ENCODE measurements at regions not wholly inside any gene's neighbourhood (a gene's known extent, or its start where the extent isn't known, plus 50 kb on each side); places are given as distances from the start of the nearest gene placed in this dataset.
A peak's percentile ranks its signal among the peaks of the same experiment; 100 is the strongest.
"Not testable (repeated sequence)": the region's sequence is repeated elsewhere in the genome, so short reads cannot be mapped to it uniquely, and the experiment has no call there.

DNA sequence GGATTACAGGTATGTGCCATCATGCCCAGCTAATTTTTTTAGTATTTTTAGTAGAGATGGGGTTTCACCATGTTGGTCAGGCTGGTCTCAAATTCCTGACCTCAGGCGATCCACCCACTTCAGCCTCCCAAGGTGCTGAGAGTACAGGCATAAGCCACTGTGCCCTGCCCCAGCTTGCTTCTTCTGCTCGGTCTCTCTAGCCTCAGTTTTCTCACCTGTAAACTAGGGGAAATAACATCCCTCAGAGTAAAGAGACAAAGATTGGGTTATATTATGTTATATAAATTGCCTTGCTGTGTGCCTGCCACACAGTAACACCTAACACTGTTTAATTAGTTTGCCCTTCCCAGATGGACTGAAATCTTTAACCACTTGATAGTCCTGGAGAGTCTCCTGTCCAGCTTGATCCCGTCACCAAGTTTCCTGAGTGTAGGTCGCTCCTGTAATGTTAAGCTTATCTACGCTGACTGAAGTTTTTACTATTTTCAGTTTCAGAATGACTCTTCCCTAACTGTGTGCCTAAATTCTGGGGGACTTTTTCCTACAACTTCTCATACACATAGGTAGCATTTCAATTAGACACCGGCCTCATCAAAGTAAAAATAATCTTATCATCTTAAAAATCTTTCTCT is 412.7 kb upstream of the TENM3 start:
- peak; percentile 11 for DNase-seq

DNA sequence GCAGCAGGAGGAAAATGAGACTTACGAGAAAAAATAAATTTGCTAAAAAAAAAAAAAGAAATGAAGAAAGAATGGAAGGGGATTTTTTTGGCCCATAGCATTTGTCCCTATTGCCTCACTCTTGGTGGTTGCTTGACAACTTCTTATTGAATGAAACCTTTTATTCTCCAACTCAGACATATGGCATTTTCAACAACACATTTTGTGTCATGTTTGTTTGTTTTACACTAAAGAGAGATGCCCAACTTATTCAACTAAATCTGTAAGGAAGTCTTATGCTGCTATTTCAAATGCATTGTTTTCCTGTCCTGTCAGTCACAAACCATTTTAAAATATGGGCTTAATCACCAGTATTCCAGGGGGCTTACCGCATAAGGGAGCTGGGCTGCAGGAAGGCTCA is 409.1 kb upstream of the TENM3 start:
- DNase-seq = no peak

DNA sequence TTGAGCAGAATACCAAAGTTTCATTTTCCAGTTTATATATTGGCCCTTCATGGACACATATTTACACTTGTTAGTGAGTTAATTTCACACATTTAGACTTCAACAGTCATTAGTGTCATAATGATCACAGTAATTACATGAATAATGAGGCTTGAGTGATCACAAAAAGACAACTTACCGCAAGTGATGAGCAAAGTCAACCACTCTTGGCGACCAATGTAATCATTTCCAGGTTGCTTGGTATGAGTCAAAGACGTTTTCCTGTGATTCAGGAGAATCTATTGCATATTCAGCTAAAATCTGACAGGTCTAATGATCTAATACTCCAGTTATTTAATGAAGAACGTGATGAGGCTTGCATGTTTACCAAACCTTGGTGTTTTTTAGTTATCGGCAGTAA is 407.9 kb upstream of the TENM3 start:
- no peak for DNase-seq

DNA sequence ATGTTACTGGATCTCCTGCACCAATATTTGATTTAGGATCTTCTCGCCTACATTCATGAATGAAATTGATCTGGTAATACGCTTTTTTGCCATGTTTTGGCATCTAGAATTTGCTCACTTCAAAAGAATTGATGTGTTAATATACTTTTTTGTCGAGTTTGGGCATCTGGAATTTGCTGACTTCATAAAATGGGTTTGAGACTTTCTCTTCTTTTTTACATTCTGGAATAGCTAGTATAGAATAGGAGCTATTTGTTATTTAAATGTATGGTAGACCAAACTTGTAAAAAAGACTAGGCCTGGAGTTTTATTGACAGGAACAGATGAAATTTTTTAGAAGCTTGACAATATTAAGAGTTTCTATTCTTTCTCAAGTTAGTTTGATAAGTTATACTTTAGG is 404.9 kb upstream of the TENM3 start:
- DNase-seq = no peak

DNA sequence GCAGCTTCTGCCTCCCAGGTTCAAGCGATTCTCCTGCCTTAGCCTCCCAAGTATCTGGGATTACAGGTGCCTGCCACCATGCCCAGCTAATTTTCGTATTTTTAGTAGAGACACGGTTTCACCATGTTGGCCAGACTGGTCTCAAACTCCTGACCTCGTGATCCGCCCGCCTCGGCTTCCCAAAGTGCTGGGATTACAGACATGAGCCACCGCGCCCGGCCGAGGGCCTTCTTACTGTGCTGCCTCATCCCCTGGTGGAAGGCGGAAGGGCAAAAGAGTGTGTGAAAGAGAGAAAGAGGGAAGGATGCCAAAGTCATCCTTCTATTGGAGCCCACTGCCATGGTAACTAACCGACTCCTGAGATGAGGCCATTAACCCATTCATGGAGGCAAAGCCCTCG is 399.4 kb upstream of the TENM3 start:
- DNase-seq = not testable (repeated sequence)

DNA sequence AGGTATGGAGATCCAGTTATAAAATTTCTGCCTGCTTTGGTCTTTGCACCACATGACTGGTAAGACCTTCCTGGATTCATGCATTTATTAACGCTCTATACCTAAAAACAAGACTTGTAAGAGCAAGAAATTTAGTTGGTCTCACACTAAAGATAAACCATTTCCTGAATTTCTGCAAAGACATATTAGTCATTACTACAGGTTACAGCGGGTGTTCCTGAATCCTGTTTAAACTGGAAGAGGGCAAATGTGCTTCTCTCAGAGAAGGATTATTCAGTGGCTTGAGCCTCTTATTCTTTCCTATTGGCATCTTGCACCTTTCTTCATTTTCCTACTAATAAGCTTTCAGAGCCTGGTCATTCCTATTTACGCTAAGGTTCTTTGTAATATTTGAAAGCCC is 397.6 kb upstream of the TENM3 start:
- no peak for DNase-seq

DNA sequence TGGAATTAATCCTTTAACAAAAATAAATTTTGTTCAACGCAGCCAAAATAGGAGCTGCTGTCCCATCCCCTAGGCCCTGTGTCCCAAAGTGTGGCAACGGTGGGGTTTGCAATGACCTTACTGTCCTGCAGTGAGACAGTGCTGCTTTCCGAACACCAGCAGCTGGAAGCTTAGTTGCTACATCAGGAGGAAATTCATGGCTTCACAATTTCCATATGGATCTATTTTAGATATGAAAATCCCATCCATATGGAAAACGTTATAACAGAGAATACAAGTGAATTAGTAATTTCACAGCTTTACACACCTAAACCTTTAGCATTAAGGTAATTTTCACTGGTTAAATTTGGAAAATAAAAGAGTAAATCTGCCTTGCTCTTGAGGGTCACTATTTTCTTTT is 396.3 kb upstream of the TENM3 start:
- DNase-seq = no peak

DNA sequence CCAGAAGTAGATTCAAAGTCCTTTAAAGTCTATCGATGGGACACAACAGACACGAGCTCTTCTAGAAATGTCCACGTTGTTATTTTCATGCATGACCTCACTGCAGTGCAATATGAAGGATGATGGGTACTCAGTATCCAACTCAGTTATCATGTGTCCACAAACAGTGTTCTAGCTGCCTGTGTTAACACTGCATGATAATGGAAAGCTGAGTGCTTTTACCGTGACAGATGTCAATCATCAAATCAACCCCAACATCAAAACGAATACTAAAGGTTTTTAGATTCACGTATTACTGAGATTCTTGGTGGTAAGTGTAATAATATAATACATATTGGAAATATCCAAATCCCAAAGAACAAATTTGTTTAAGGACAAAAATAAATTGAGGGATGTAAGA is 394.8 kb upstream of the TENM3 start:
- DNase-seq = no peak

DNA sequence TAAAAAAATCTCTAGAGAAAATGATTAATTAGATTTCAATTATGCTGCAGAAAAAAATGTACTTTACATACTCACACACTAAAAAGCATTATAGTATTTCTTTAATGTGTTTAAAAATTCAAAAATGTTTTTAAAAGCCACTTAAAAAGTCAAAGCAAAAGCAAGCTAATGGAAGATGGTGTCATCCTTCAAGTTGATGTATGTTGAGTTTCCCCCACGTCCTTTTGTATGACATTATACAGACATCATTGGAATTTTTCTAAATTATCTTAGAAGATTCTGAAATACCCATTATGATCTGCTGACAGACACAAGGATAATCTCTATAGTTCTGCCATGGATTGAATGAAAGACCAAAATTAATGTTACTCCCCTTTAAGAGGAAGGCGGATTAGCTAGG is 393.7 kb upstream of the TENM3 start:
- DNase-seq = no peak

DNA sequence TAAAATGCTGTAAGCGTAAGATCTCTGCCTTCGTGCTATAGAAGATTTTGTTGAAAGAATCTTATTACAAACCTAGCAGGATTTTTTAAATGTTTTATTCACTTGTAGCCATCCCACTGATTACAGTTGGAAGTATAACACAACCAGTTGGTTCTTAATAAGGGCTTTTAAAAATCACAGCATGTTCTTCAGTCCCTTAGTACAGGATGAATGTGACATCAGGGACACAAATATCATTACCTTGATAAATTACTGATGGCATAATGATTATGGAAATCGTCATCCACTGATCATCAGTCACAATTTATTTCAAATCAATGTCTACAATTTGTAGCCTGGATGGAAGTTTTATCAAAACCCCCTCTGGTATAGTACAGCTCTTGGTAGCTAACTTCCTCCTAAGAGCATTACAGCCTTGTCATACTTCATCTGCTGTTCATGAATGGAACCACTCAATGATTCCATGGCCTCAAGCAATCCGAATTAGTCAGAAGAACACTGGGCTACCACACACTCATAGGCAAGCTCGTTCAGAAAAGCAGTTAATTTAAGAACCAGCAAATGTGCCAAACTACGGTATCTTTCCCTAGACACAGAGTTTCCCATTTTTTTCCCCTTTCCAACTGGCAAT is 389.2 kb upstream of the TENM3 start:
- DNase-seq = no peak

DNA sequence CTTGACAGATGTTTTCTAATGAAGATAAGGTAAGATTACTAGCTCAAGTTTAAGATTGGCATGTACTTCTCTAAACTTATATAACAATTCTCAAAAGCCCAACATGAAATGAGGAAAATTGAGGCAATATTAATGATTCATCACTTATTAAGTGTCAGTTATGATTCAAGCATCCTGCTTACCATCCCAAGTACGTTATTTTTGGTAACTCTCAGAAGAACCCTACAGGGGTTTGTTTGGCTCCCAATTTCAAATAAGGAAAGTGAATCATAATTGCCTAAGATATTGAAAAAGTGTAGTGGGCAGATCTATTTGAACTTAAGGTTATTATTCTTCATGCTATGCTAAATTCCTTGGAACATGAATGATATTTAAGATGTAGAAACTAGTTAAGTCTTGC is 387.9 kb upstream of the TENM3 start:
- DNase-seq = no peak

DNA sequence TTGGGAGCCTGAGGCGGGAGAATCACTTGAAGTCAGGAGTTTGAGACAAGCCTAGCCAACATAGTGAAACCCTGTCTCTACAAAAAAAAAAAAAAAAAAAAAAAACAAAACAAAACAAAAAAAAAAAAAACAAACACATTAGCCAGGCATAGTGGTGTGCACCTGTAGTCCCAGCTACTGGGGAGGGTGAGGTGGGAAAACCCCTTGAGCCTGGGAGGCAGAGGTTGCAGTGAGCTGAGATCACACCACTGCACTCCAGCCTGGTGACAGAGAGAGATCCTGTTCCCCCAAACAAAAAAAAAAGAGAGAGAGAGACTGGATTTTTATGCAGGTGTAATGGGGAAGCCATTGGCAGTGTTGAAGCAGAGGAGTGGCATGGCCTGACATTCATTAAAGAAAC is 385.7 kb upstream of the TENM3 start:
- DNase-seq = not testable (repeated sequence)

DNA sequence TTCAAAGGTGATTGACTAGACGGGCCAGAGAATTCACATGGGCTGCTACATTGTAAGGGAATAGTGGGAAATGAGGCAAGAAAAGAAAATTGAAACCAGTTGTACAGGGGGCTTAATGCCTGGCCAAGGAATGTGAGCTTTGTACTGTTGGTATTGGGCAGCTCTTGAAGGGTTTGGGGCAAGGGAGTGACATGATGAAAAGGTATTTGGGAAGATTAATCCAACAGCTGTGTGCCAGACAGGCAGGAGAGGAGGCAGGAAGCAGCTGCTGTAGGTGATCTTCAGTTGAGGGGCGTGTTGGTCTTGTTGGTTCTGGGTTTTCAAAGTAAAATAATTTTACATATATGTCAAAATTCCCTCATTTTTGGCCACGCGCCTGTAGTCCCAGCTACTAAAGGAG is 384.5 kb upstream of the TENM3 start:
- no peak for DNase-seq

DNA sequence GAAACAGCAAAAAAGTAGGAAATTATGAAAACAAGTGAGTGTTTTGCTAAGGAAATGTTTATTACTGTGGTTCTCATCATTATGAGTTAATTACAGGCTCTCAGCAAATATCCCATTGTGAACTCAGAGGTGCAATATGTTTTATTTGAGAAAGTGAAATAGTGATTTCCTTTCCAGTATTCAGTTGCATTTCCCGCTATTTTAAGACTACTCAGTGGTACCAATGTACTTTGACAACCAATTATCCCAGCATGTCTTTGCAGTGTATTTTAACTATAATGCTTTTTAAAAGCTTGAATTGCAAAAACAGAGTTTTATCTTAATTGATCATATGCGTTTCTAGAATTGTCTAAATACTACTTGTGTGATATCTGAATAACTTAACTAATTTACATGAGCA is 383.8 kb upstream of the TENM3 start:
- DNase-seq = no peak

DNA sequence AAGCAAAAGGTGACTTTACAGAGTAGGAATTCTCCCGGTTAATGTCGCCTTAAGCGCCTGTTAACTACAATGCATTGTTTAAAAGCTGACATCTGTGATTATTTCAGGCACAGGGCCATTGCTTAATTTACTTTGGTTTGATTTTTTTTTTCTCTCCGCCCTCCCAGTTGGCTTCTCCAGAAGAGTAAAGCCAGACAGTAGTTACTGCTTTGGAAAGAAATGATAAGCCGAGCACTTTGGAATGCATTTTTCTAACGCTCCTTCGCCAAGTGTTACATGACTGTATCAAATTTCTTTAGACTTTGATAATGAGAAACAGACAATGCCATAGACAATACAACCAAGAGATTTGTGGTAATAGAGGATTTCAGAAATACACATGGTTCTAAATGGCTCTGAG is 383.0 kb upstream of the TENM3 start:
- no peak for DNase-seq

DNA sequence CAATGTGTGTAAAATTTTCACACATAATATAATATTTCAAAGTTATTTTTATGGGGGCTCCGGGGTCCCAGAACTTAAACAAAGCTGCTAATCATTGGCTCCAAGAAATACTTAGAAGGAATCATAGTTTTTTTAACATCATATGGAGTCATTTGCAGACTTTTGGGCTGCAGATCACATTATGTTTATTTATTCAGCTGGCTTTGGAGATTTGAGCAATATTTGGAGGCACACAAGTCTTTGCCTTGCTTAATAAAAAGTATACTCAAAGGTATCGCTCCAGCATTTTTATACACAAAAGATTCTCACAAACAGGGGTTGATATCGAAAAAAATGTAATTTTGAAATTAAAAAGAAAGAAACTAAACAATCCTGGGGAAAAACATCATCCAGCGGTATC is 382.5 kb upstream of the TENM3 start:
- no peak for DNase-seq

DNA sequence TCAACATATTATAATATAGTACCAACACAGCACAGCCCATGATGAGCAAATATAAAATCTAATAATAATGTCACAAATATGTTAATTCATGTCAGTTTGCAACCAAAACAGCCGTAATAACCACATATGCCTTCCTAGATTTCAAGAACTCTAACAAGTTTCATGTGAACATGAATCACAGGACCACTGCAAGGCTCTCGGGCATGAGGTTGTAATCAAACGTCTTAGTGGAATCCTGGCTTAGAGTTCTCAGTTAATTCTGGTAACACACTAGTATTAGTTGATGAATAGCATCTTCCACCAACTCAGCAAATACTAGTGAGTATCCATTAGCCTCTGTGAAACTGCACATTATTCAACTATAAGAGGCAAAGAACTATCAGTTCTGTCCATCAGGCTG is 379.3 kb upstream of the TENM3 start:
- no peak for DNase-seq

DNA sequence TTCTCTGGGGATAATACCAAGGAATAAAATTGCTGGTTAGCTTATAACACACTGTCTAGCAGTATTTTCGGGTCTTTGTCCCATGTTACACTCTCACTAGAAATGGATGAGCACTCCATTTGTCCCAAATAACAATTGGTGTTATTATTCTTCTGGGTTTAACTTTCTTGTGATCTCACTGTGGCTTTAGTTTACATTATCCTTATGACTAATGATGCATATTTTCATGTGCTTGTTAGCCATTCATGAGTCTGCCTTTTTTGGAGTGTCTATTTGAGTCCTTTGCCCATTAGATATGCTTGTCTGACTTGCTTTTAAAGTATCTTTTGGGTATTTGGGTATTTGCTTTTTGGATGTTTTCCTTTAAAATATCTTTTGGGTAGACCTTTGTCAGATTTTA is 372.9 kb upstream of the TENM3 start:
- no peak for DNase-seq

DNA sequence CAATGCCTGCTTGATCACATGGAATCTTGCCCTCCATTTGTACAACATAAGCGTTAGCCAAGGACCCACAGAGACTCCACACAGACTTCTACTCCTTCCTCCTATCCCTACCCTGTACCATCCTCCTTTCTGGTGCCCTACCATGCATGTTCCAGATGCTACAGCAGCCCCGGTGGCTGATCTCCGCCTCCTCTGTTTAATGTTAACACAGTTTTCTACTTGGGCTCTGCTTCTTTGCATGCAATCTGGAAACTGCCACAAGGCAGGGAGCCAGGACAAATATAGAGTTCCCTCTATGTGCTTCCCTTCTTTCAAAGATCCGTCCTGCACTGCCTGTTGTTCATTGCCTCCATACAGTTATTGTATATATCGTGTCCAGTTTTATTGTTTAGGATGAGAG is 368.6 kb upstream of the TENM3 start:
- no peak for DNase-seq

DNA sequence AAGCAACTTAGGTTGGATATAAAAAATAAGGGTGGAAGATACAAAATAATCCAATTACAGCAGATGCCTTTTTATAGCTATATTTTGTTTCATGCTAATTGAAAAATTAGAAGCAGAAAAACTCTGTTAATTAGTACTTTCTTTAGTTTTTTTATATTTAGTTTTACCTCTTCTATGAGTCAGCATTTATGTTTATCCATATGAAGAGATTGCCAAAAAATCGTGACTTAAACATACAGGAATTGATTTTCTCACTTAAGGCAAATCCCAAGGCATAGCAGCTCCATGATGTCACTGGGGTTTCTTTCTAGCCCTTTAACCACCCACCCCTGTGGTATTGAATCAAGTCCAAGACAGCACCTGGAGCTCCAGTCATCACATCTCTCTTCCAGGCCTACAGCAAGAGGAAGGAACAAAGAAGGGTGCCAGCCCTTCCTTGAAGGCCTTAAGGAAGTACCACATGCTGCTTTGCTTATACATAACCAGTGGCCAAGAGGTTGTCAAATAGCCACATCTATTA is 365.8 kb upstream of the TENM3 start:
- DNase-seq = no peak

DNA sequence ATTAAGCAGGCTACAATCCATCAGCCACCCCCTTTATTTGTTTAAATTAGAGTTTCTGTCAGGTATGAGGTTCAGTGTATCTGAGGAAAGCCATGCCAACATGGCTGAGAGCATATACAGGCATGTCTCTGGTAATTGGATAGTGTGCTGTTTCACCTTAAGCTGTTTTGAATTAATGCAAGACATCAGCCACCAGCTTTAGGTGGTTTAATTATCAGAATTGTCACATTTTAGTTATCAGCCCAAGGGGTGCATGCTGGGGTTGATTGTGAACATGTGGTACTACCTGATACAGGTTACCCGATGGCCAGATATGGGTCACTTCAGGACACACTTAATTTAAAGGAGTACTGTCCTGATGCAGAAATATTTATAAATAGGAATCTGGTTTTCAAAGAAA is 353.2 kb upstream of the TENM3 start:
- DNase-seq = no peak

DNA sequence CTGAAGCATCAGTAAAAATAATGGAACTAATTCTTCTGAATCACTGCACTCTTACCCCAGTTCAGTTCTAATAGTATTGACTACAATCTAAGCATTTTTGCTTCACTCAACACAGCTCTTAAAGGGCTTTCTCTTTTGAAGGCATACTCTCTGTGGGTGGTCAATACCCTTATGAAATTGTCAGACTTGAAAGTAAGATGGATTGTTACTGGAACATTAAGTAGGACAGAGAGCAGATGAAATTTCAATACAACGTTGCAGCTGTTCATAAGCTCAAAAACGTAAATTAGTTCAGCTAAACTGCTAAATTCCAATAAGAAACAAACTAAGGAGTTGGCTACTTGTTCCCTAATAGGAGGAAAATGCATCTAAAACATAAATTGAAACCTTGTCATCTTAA is 352.3 kb upstream of the TENM3 start:
- no peak for DNase-seq

DNA sequence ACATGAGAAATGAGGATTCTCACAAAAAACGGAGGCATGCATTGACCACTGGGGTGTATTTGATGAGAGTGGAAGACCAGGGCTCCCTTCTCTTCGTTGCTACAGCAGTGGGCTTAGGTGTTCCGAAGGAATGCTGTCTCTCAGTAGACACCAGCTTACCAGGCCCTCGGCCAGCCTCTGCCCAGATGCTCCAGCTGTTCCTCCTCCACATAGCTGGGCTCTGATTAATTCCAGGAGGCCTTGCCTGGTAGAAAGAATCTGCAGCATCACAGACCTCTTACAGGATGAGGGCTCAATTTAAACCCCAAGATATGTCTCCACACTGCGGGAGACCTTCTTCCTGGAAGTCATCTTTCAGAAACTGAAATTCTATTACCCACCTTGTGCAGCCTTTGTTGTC is 346.6 kb upstream of the TENM3 start:
- DNase-seq = no peak

DNA sequence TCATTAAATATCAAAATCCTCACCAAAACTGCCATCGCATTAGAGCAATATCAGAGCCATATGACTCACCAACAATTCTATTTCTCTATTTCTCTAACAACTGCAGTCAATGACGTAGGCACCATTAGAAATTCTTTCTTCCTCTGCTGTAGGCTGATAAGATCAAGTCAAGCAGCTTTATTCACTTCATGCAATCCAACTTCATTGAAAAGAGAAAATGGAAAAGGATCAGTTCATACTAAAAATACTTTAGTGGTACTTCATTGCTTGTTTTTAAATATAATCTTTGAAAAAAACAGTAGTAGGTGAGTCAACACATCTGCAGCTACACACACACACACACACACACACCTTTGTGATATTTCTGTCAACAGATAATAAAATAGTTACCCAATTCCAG is 345.3 kb upstream of the TENM3 start:
- DNase-seq = no peak

DNA sequence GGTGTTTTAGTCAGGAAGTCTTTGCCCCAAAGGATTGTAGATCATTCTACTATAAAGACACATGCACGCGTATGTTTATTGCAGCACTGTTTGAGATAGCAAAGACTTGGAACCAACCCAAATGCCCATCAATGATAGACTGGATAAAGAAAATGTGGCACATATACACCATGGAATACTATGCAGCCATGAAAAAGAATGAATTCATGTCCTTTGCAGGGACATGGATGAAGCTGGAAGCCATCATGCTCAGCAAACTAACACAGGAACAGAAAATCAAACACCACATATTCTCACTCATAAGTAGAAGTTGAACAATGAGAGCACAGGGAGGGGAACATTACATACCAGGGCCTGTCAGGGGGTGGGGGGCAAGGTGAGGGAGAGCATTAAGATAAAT is 340.8 kb upstream of the TENM3 start:
- not testable (repeated sequence) for DNase-seq

Measured in activated CD4-positive, alpha-beta T cell treated with anti-CD3 and anti-CD28 coated beads, Interleukin-2, amount 50 U/mL, for 16 hours (primary cell).